Pulmonary artery endothelial cell (primary cell): ENCODE measurements at regions not wholly inside any gene's neighbourhood (a gene's known extent, or its start where the extent isn't known, plus 50 kb on each side); places are given as distances from the start of the nearest gene placed in this dataset.

Experiments used
- DNase-seq: peaks from one replicate; pipeline ENCODE4 v3.0.0-alpha.2; 2011; ENCODE audit warnings: low read depth, low spot score

DNA sequence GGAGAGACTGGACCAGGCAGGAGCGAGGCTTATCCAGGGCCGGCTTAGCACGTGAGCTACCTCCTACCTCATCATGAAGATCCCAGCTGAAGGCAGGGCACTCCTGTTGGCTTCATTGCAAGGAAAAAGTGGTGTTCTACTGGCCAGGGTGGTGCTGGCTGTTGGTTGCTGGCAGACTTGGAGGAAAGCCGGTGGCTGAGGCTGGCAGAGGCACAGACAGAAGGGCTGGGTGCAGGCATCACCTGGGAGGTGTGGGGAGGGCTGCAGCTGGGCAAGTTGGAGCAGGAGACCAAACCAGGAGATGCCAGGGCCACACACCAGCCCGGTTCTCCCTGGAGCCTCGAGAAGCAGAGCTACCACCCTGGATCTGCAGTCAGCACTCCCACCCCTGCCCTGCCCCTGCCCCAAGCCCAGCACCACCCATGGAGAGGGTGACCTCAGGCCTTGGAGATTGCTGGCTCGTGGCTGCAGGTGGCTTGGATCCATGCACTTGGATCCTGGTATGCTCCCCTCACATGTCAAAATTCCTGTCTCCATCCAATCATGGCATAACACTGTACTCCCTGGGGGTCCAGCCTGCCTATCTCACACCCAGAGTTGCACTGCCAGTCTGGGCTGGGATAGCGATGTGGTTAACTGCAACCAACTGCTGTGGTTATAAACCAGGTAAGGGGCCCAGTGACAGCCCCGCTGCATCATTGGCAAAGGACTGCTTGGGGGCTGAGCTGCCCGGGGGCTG, 49.7 kb downstream of the GLI2 start:
- no peak for DNase-seq

DNA sequence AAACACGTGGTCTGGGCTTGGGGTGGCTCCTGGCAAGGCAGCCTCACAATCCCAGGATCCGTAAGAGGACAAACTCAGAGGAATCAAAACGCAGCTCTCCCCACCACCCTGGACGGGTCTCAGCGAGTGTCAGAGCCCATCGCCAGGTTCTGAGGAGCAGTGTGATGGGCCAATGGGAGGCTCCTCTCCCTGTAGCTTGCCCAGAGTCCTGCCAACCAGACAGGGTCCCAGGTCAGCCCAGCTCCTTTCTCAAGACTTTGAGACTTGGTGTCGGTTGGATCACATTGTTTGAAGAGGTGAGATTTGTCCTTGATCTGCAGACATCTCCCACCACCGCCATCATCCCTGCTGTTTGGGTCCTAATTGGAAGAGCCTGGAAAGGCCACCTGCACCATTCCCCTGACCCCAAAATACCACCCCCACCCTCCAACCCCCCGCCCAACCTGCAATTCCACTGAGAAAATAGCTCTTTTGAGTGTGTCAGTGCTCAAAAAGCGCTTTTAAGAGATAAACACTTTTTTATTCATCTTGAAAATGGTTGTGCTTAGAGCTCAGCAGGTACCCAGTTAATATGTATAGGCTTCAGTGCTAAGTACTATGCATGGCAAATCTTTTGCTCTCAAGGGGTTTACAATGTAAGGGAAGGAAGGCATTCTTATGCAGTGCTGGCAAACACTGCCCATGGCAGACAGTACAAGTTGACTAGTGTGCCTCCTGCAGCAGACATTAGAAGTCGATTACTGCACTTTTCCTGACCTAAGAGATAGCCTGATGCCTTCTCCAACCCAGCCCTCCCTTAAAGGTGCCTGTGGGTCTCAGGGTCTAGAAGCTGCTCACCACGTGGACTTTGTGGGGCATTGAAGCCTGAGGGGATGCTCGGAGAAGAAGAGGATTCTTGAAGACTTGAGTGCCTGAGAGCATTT, 50.6 kb downstream of the GLI2 start:
- no peak for DNase-seq

DNA sequence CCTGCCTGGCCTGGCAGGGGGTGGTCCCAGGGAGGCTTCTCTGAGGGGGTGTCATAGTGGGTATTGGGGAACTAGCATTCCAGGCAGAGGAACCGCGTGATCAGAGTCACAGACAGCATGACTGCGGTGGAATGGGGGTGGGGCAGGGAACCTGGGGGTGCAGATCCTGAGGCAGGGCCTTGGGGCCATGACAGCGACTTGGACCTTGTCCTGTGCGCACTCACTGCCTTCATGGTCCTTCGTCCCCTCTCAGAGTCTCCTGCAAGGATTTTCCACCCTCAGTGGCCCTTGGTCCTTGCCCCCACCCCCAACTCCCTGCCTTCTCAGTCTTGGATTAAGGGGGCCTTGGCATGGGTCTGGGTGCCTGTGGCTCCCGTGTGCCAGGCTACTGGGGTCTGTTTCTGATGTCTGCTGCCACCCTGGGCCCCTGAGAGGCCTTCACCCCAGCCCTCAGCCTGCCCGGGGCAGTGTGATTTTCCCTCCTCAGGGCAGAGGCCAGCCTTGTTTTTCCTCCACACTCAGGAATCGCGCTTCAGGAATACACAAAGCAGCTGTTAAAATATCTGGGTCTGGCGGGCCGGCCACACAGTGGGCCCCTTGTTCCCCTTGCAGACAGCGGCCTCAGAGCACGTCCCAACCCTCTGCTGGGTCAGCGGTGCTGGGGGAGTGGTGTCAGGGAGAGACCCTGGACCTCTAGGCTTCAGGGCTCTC, 51.6 kb downstream of the GLI2 start:
- no peak for DNase-seq

DNA sequence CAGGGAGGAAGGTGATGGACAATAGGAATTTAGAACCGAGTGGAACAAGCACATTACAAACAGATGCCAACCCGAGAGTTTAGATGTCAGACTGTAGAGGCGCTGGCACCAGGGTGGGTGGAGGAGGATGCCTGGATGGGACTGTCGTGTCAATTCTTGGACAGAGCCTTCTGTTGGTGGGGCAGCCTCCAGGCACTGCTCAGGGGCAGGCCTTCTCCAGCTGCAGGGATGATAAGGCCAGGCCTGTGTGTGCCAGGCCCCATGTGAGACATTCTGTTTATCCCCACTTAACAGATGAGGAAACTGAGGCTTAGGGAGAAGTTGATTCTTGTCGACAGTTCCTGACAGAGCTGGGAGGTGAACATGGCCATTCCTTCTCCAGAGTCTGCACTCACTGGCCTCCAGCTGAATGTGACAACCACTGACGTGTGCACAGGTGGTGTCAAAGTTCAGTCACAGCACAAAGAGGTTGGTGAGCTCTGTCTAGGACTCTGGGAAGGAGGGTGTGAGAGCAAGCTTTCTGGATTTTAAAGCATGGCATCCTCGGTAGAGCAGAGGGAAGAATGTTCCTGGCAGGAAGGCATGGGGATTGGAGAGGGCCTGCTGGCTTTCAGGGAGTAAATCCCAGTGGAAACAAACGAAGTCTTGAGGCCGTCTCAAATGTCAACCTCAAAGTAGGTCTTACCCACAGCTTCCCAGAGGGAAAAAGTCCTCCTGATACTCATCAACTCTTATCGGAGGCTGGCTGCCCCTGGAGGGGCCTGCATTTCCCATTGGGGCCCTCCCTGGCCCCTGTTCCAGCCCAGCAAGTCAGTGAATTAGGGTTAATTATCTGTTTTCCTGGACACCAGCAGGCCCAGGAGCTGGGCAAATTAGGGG, 52.4 kb downstream of the GLI2 start:
- no peak for DNase-seq

DNA sequence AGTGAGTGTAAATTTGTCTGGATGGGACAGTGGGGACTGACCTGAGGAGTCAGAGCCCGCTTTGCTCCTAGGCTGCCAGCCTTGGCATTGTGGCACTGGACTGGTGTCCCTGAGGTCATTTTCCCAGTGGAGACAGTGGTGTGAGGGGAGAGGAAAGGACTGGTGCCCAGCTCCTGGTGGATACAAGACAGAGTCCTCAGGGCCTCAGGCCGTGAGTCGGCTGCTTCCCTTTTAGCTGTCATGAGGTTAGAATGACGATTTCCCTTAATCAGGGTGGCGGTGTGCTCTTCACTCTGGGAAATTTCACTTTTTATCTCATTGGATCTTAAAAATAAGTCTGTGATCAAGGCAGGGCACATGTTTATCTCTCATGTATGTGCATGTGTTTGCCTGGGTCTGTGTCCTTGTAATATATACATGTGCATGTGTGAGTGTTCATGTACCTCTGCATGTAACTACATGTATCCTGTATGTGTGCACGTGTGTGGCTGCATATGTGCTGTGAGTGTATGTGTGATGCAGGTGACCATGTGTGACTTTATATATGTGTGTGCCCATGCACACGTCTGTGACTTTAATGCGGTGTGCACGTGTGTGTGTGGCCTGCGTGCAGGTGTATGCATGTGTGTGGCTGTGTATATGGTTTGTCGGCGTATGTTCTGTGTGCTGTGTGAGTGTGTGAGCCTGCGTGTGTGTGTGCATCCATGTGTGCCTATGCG, 55.7 kb downstream of the GLI2 start:
- no peak for DNase-seq

DNA sequence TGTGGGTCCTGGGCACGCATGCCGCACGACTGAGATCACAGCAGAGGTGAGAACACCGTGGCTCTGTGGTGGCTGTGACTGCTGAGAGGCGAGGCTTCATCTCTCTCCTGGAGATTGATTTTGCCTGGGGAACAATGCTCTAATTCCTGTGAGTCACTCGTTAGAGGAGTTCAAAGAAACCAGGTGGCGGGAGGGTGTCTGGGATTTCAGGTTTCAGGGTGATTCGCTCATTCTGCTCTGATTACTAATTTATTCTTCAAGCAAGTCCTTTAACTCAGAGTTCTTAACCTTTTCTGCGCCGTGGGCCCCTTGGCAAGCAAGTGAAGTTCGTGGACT, 56.3 kb downstream of the GLI2 start:
- DNase-seq: no peak

DNA sequence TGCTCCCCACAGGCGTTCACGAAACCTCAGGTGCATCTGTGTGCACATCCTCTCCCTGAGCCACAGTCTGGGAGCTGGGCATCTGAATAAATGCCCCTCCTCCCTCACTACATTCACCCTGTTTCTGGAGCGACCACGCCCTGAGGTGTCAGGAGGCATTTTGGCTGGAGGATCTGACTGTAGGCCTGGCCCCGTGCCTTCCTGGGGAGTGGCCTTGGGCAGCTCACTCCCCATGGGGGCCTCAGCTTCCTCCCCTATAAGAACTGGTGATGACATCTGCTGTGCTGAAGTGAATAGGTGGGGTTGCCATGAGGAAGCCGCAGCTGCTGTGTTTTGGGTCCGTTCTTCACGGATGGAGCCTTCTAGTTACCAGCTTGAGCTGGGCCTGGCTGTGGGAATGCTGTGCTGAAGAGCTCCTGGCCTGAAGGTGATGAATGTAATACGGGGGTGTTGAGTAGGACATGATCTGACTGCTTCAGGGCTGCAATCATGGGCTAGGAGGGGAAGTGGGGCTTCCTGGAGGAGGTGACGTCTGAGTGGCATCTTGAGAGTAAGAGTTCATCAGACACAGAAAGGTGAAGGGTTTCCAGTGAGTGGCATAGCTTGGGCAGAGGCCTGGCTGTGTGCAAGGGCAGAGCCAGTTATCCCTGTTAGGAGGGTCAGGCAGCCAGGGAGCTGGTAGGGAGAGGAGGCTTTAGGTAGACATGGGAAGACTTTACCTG, 58.2 kb downstream of the GLI2 start:
- DNase-seq: no peak

DNA sequence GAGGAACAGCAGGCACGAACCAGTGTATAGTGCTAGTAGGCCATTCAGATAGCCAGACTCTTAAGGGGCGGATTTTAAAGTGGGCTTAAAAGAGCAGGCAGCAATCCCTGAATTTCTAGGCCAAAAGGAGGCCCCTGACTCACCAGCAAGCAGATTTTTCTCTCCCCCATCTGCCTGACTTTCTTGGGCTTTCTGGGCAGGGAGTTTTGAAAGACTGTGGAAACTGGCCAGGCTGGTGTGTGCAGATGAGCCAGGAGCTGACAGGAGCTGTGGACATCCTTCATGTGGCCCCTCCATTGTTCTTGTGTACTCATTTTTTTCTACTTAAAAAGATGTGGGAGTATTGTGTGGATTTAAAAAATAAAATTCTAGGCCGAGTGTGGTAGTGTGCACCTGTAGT, 59.0 kb downstream of the GLI2 start:
- no peak for DNase-seq

DNA sequence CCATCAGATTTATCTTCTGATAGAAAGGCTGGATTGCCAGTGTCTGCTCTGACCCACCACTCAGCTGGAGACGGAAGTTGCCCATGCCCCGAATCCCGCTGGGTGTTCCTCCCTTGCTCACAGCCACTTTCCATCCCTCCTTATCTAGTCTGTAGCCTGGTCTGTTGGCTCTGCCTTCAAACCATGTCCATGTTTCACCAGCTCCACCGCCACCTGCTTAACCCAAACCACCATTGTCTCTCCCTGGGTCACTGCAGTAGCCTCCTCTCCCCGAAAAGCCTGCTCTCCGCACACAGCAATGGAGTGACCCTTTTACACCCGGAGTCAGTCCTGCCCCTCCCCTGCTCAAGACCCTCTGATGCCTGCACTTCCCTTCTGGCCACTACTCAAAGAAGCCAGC, 60.4 kb downstream of the GLI2 start:
- DNase-seq: no peak

DNA sequence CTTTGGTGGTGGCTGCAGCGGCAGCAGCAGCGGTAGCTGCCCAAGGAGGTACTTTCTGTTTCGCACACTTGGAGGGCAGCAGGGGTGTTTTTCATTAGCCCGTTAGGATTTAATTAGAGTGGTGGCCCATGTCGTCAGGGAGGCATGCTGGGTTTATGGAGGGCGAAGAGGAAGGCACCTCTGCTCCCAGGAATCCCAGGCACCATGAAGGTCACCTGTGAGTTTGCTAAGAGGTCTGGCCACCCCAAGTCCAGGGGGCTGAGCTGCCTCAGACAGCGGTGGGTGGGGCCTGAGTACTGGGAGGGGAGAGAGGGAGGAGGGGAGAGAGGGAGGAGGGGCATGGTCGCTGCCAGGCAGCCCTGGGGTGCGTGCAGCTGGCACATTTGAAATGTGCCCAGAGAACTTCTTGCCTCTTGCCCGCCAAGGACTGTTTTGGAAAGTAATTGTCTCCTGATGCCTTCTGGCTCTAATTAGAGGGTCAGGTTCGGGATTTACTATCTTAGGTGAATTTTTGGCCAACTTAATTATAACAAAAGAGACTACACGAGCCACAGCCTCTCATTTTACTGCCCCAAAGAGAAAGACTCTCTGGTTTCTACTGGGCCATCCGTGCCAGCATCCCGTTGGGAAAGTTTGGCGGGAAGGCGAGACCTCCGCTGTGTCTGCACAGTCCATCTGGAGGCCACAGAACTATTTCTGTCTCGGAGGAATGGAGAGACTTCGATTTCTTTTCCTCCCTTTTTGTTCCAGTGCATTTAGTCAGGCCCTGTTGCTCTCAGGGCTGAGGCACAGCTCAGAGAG, 62.0 kb downstream of the GLI2 start:
- DNase-seq: no peak

DNA sequence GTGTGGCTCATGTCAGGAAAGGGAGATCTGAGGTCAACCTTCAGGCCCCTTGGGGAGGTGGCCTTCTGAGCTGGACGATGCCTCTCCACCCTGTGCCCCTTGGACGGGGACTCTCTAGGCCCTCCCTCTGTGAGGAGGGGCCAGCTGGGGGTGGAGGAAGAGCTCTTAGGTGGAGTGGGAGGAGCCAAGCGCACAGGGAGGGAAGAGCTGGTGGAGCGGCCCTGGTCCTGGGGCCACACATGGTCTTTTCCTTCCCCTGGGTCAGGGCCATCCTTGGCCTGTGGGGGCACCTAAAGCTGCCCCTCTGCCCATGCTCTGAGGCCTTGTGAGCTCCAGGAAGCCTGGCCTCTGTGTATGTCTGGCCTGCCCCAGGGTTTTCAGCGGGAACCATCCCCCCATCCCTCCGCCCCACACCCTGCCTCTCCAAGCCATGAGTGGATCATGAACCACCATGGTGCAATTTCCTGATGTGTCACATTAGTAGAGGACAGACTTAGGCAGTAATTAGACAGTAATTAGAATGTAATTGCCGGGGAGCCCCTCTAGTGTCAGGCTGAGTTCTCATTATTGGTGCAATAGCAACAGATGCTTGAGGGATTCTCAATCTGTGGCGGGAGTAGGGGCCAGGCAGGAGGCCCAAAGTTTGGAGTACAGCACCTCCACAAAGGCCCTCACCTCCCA, 63.0 kb downstream of the GLI2 start:
- no peak for DNase-seq

DNA sequence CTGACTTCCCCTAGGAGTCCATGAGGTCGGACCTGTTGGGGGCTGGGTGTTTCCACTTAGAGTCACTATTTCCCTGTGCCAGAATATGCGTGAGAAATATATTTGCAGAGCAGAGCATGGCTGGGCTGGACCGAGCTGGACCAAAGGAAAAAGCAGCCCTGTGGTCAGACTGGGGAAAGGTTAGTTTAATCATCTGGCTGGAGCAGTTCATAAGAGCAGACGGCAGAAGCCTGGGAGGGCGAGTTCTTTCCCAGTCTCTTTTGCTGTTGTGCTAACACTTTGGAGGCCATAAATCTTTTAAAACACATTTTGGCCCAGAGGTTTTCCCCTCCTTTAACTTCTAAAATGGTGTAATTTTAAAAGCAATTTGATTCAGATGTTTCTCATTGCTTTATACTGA, 66.5 kb downstream of the GLI2 start:
- DNase-seq: no peak

DNA sequence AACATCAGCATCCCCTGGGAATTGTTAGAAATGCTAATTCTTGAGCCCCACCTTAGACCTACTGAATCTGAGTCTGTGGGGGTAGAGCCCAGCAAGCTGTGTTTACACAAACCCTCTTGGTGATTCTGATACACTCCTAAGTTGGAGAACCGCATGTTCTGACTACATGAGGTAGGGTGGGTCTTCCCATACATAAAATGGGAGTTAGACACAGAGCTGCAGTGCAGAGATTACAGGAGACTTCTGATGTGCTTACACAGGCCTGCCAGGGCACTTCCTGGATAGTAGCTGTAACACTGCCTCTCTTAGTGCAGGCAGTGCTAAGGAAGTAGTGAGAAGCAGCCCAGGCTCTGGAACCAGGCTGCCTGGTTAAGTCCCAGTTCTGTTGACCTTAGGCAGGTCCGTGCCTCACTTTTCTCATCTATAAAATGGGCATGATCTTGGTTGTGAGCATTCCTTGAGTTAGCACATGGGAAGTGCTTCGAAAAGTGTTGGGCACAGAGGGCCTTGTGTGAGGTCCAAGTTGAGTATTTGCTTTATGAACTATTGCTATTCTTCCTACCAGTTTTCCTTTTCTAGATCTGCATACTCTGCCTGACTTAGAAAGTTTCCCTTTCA, 67.3 kb downstream of the GLI2 start:
- no peak for DNase-seq

DNA sequence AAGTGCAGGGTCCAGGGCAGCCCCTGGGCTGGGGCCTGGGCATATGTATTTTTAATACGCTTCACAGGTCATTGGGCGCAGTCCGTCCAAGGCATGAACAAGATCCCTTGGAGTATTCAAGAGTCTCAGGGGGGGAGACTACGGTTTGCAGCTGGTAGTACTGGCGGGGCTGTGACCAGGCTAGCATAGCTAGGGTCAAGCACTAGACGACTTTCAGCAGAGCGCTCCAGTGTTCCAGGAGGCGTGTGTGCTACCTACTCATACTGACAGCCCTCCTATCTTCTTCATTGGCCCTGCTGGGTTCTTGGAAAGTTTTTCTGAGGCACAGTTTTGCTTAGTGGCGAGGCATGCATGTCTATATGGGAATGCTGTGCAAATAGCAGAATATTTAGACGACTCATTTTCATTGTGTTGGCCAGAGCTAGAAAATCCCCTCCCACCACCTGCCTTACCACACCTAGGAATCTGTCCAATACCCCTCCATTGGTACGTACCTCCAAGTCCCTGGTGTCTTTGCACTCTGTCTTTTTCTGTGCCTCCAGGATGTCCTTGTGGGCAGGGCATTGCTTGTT, 68.2 kb downstream of the GLI2 start:
- DNase-seq: no peak

DNA sequence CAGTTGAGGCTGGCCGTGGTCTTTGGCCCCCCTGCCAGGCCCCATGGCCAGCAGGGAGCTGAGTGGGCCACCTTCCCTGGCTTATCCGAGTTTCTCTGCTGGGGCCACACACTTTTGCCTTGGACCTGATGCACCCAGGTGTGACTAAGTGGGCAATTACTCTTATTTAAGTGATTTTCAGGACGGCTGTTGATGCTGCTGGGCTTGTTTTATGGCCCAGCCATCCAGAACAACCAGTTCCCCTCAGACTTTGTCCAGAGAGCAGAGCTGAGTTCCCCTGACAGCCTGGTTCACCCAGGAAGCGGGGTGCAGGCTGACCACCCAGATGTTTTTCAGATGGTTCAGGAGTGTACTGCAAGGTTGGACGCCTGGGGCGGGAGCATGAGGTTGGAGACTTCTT, 68.8 kb downstream of the GLI2 start:
- no peak for DNase-seq

DNA sequence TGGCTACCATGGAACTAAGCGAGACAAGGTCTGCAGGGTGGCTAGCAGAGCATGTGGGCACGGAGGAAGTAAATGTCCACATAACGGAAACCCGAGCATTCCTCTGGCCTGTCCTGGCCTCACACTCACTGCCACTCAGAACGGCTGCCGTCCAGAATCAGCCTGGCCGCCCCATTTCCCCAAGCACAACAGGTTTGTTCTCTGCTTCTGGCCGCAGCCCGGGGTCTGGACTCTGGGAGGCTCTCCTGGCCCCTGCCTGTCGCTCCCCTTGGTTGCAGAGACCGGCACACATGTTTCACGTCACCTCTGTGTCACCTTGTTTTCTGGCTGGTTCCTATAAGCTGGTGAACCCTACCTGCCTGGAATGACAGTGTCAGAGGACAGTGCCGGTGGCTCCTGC, 69.3 kb downstream of the GLI2 start:
- DNase-seq: no peak

DNA sequence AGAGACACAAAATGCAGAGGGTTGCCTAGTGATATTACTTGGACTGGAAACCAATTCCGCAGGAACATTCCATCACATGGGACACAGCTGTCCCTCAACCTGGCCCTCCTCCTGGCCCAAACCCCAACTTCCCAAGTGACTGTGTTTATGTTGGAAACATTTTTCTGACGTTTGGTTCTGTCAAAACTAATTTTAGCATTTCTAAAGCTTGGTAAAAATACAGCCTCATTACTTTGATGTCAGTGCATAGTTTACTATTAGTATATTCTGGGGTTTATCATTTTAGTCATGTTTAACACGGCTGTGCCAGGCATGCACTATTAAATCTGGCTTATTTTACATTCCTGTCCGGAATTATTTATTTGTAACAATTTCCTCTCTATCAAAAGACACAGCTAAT, 69.9 kb downstream of the GLI2 start:
- no peak for DNase-seq

DNA sequence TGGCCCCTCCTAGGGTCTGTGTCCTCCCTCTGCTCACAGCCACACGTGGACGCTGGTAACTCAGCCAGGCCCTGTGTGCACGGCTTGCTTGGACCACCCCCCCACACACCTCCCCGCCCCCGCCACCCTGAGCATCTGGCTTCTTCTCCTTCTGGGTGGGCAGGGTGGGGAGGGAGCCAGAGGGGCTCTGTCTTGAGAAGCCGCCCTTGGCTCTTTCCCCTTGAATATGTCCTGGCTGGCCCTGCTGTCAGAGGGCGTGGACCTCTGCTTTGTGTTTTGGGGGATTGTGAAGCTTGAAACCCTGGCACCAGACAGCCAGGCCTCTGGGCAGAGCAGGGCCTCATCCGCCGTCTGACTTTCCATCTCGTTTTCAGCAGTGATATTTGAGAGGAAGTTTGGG, 72.1 kb downstream of the GLI2 start:
- no peak for DNase-seq
